NCI-H446 (cell line): ENCODE measurements at regions not wholly inside any gene's neighbourhood (a gene's known extent, or its start where the extent isn't known, plus 50 kb on each side); places are given as distances from the start of the nearest gene placed in this dataset.

Source experiments
- DNase-seq, 2 experiments: peaks; one replicate each; lab custom pipeline; 2025; lab: John Stamatoyannopoulos, UW

- DNase-seq: no peak
Measured at GRCh38 chr6:11296449-11297375, 64.2 kb upstream of the NEDD9 start.

GRCh38 chr6:11295969-11296368 is 63.5 kb upstream of the NEDD9 start:
- no peak for DNase-seq

- no peak for DNase-seq
Measured at GRCh38 chr6:11294228-11294627, 61.8 kb upstream of the NEDD9 start.

GRCh38 chr6:11292594-11293236 is 60.2 kb upstream of the NEDD9 start:
- no peak for DNase-seq

GRCh38 chr6:11292091-11292490 is 59.6 kb upstream of the NEDD9 start:
- no peak for DNase-seq

- no peak for DNase-seq
Measured at GRCh38 chr6:11291582-11291981, 59.1 kb upstream of the NEDD9 start.

GRCh38 chr6:11290027-11290426 is 57.6 kb upstream of the NEDD9 start:
- no peak for DNase-seq

GRCh38 chr6:11288065-11288464 is 55.6 kb upstream of the NEDD9 start:
- no peak for DNase-seq

- DNase-seq: no peak
Measured at GRCh38 chr6:11284996-11285395, 52.5 kb upstream of the NEDD9 start.

GRCh38 chr6:11283629-11284028 is 51.2 kb upstream of the NEDD9 start:
- DNase-seq: no peak

GRCh38 chr6:11282875-11283274 is 50.4 kb upstream of the NEDD9 start:
- DNase-seq: no peak
